ENCODE measurements at regions not wholly inside any gene's neighbourhood (a gene's known extent, or its start where the extent isn't known, plus 50 kb on each side); places are given as distances from the start of the nearest gene placed in this dataset.

DNA sequence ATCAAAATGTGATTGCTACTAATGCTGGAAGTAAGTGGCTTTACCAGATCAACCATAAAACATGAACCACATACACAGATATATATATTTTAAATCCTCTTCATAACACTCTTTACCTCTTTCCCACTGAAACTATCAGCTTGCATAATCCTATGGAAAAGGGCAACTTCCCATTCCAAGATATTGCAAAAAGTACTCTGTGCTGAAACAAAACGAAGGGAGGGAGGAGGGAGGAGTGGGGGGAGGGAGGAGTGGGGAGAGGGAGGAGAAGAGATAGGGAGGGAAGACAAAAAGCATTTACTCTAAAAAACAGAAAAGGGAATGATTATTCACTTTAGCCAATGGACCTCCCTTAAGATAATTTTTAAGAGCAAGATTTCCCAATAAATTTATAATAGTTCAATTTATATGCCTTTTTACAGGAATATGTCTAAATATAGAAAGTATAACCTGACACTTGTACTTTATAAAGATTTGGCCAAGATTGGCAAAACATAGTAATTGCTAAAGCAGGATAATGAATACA is 344.8 kb upstream of the NFE2L3 start:
- DNase-seq = no peak
- 18 to 27% (median 25%) methylated on average over 1 of the region's 1 CpG for WGBS, 4 donors
- no peak overlapping the region for H3K27ac ChIP-seq

GRCh38 chr7:25809441-25809840 is 342.6 kb upstream of the NFE2L3 start:
- no peaks in the 10 kb centered on the region for H3K27me3 ChIP-seq
- no peak overlapping the region for H3K4me3 ChIP-seq
- no peak for TF ChIP-seq POLR2A (IDR thresholded peaks at IDR 0.05)
- TF ChIP-seq, protein P1, sequence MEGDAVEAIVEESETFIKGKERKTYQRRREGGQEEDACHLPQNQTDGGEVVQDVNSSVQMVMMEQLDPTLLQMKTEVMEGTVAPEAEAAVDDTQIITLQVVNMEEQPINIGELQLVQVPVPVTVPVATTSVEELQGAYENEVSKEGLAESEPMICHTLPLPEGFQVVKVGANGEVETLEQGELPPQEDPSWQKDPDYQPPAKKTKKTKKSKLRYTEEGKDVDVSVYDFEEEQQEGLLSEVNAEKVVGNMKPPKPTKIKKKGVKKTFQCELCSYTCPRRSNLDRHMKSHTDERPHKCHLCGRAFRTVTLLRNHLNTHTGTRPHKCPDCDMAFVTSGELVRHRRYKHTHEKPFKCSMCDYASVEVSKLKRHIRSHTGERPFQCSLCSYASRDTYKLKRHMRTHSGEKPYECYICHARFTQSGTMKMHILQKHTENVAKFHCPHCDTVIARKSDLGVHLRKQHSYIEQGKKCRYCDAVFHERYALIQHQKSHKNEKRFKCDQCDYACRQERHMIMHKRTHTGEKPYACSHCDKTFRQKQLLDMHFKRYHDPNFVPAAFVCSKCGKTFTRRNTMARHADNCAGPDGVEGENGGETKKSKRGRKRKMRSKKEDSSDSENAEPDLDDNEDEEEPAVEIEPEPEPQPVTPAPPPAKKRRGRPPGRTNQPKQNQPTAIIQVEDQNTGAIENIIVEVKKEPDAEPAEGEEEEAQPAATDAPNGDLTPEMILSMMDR (IDR thresholded peaks at IDR 0.05) = no peak
- 77 to 83% (median 79%) methylated on average over 5 of the region's 5 CpGs for WGBS, 4 donors
- H3K36me3 ChIP-seq (replicated peaks in 1 of 2) = no peaks in the 10 kb centered on the region
- DNase-seq = no peak
- intact Hi-C loops (cut with DNase I) = no loop called here
- H3K27ac ChIP-seq = no peak overlapping the region
- no peaks in the 10 kb centered on the region for H3K4me1 ChIP-seq (replicated peaks in 1 of 2)
- no peaks in the 10 kb centered on the region for H3K9me3 ChIP-seq (replicated peaks in 1 of 3)

More for the DNA sequence above, 344.8 kb upstream of the NFE2L3 start:
- H3K9me3 ChIP-seq (replicated peaks in 1 of 3) = no peaks in the 10 kb centered on the region
- no peaks in the 10 kb centered on the region for H3K4me1 ChIP-seq (replicated peaks in 1 of 2)
- H3K4me3 ChIP-seq = no peak overlapping the region
- TF ChIP-seq POLR2A (IDR thresholded peaks at IDR 0.05) = no peak
- H3K27me3 ChIP-seq = no peaks in the 10 kb centered on the region
- intact Hi-C loops (cut with DNase I) = no loop called here
- no peaks in the 10 kb centered on the region for H3K36me3 ChIP-seq (replicated peaks in 1 of 2)

DNA sequence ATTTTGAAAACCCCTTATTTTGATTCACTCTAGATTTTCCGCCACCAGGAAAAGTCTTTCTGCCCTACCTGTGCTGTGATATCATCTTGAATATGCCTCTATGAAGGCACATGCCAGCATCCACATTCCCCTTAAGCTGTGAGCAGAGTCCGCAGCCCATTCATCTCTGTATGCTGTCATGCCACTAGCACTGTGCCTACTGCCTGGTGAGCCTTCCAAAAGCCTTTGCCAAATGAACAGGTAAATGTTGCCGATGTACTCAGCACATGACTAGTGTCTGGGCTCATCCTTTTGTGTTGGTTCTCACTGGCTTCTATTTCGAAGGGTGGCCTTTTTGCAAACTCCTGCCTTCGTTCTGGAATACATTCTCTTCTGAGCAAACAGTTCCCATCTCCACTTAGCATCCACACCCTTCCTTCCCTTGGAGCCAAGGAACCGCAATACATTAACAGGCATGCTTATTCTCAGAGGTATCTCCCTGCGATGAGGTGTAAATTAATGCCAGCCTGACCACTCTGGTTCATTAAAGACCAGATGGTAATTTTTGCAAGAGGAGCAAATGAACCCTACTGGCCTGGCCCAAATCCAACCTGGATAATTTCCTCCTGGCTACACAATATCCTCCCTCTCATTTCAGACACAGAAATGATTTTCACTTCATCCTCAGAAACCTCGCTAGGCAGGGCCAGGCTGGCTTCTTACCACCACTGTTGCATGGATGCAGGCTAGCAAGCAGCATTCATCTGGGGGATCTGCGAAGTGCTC is 339.7 kb upstream of the NFE2L3 start:
- H3K36me3 ChIP-seq (replicated peaks in 1 of 2) = no peaks in the 10 kb centered on the region
- H3K27ac ChIP-seq = no peak overlapping the region
- intact Hi-C loops (cut with DNase I) = no loop called here
- whole genome bisulfite sequencing, 4 donors = 86 to 90% (median 89%) methylated on average over 8 to 9 of the region's 9 CpGs
- no peaks in the 10 kb centered on the region for H3K9me3 ChIP-seq (replicated peaks in 1 of 3)
- no peaks in the 10 kb centered on the region for H3K4me1 ChIP-seq (replicated peaks in 1 of 2)
- no peak overlapping the region for H3K4me3 ChIP-seq
- no peak for TF ChIP-seq POLR2A (IDR thresholded peaks at IDR 0.05)
- TF ChIP-seq, protein P1 (IDR thresholded peaks at IDR 0.05) = no peak
- H3K27me3 ChIP-seq = no peaks in the 10 kb centered on the region
- DNase-seq = no peak

- DNase-seq = no peak
- 89 to 95% (median 94%) methylated on average over 6 of the region's 6 CpGs for WGBS, 4 donors
- Histone ChIP-seq H3K9me3 (replicated peaks in 1 of 3) (no peaks in the 10 kb centered on the region), H3K27ac (no peak overlapping the region), H3K36me3 (replicated peaks in 1 of 2) (no peaks in the 10 kb centered on the region), H3K4me1 (replicated peaks in 1 of 2) (no peaks in the 10 kb centered on the region), H3K4me3 (no peak overlapping the region), H3K27me3 (no peaks in the 10 kb centered on the region)
- no peak for TF ChIP-seq POLR2A (IDR thresholded peaks at IDR 0.05)
- TF ChIP-seq, protein P1 (IDR thresholded peaks at IDR 0.05) = no peak
- intact Hi-C loops (cut with DNase I) = no loop called here
Observed at GRCh38 chr7:25813381-25813780, 338.6 kb upstream of the NFE2L3 start.

DNA sequence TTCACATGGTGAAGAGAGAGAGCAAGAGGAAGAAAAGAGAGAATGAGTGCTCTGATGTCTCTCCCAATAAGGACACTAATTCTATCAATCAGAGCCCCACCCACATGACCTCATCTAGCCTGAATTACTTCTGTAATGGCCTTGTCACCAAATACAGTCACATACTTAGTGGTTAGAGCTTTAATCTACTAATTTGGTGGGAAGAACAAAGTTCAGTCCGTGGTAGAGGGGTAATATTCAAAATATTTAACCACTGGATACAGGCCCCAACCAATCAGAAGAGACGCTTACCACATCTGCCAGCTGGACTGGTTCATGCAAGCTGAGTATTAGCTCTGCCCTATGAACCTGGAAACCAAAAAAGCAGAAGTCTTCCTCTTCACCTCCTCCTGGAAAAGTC is 336.3 kb upstream of the NFE2L3 start:
- no peak for DNase-seq
- 81 to 95% (median 84%) methylated on average over 2 of the region's 2 CpGs for WGBS, 4 donors
- no peak for TF ChIP-seq POLR2A (IDR thresholded peaks at IDR 0.05)
- TF ChIP-seq, protein P1 (IDR thresholded peaks at IDR 0.05) = no peak
- no peak overlapping the region for H3K27ac ChIP-seq
- H3K4me3 ChIP-seq = no peak overlapping the region
- intact Hi-C loops (cut with DNase I) = no loop called here
- no peaks in the 10 kb centered on the region for H3K9me3 ChIP-seq (replicated peaks in 1 of 3)
- H3K4me1 ChIP-seq (replicated peaks in 1 of 2) = no peaks in the 10 kb centered on the region
- no peaks in the 10 kb centered on the region for H3K27me3 ChIP-seq
- no peaks in the 10 kb centered on the region for H3K36me3 ChIP-seq (replicated peaks in 1 of 2)

Measured in adrenal gland (tissue), 9 donors.